Suppressor macrophage (primary cell): ENCODE measurements at regions not wholly inside any gene's neighbourhood (a gene's known extent, or its start where the extent isn't known, plus 50 kb on each side); places are given as distances from the start of the nearest gene placed in this dataset.

Experiments used
- DNase-seq, 4 experiments: peaks; one replicate each; pipeline ENCODE4 v3.0.0-alpha.2; 2020 to 2022

- DNase-seq = peak in 2 of 4 experiments; percentile 14 to 20
These were observed 182.2 kb upstream of the SFSWAP start for GRCh38 chr12:131528667-131529066.

GRCh38 chr12:131529196-131530040, 181.5 kb upstream of the SFSWAP start:
- no peak for DNase-seq

DNA sequence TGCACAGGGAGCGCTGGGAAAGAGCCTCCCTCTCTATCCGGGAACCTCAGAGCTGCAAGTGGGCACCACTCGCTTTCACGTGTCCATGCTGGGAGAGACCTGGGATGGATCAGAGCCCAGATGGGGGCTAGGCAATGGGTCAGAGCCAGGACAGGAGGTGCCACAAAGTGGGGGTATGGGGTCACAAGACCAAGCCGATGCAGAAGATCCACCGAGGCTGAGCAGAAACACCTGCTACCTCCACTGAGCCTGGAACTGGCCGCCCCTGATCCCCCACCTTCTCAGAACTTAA, 180.9 kb upstream of the SFSWAP start:
- DNase-seq = no peak

GRCh38 chr12:131530422-131530821, 180.5 kb upstream of the SFSWAP start:
- no peak for DNase-seq

DNA sequence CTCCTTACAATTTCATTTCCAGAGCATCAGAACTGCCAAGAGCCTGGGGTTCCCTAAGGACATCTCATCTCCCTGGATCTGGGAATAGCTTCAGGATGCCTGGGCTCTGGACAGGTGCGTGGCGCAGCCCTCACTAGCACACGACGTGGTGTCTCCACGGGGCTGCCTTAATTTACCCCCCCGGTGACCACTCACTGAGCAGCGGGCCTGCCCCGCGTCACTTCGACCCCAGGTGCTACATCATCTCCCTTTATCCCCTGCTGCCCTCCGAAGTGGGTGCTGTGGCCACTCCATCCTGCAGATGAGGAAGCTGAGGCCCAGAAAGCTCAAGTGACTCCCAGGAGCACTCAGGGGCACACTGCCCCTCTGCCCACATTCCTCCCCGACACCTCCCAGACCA, 177.8 kb upstream of the SFSWAP start:
- no peak for DNase-seq

GRCh38 chr12:131535779-131536178, 175.1 kb upstream of the SFSWAP start:
- no peak for DNase-seq

- no peak for DNase-seq
These were observed 174.6 kb upstream of the SFSWAP start for GRCh38 chr12:131536337-131536736.

GRCh38 chr12:131536766-131537165, 174.1 kb upstream of the SFSWAP start:
- DNase-seq = no peak

- DNase-seq = no peak
These were observed 173.5 kb upstream of the SFSWAP start for GRCh38 chr12:131537267-131537958.

GRCh38 chr12:131539381-131539780, 171.5 kb upstream of the SFSWAP start:
- DNase-seq = no peak

GRCh38 chr12:131540138-131540623, 170.7 kb upstream of the SFSWAP start:
- DNase-seq = no peak

GRCh38 chr12:131541512-131541911, 169.4 kb upstream of the SFSWAP start:
- peak in 1 of 4 experiments; percentile 6 for DNase-seq

GRCh38 chr12:131542351-131542750, 168.5 kb upstream of the SFSWAP start:
- no peak for DNase-seq

DNA sequence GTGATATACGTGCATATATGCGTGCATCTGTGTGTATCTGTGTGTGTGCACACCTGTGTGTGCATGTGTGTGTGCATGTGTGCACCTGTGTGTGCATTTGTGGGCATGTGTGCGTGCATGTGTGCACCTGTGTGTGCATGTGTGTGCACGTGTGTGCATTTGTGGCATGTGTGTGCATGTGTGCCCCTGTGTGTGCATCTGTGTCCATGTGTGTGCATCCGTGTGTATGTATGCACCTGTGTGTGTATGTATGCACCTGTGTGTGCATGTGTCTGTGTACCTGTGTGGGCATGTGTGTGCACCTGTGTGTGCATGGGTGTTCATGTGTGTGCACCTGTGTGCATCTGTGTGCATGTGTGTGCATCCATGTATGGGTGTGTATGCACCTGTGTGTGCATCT, 167.8 kb upstream of the SFSWAP start:
- DNase-seq = no peak

DNA sequence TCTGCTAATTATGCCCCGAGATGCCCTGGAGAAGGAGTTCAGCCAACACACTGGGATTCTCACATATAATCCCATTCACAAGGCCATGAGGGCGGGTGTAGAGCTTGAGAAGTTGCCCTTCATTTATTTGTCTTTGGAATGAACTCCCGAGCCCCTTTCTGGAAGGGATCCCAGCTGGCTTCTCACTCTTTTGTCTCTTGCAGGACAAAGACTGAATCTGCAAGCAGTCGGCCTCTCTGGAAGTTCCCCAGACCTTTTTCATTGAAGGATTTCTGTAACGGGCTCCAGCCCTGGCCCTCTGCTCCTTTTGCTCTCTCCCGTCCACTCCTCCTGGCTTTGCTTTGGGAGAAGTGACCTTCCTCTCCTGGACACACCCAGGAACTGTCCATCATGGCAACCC, 163.3 kb upstream of the SFSWAP start:
- DNase-seq = no peak

- DNase-seq = peak in 2 of 4 experiments; percentile 16 to 31
These were observed 160.8 kb upstream of the SFSWAP start for GRCh38 chr12:131550121-131550520.

- no peak for DNase-seq
These were observed 159.0 kb upstream of the SFSWAP start for GRCh38 chr12:131551675-131552491.

GRCh38 chr12:131552492-131552863, 158.4 kb upstream of the SFSWAP start:
- no peak for DNase-seq

DNA sequence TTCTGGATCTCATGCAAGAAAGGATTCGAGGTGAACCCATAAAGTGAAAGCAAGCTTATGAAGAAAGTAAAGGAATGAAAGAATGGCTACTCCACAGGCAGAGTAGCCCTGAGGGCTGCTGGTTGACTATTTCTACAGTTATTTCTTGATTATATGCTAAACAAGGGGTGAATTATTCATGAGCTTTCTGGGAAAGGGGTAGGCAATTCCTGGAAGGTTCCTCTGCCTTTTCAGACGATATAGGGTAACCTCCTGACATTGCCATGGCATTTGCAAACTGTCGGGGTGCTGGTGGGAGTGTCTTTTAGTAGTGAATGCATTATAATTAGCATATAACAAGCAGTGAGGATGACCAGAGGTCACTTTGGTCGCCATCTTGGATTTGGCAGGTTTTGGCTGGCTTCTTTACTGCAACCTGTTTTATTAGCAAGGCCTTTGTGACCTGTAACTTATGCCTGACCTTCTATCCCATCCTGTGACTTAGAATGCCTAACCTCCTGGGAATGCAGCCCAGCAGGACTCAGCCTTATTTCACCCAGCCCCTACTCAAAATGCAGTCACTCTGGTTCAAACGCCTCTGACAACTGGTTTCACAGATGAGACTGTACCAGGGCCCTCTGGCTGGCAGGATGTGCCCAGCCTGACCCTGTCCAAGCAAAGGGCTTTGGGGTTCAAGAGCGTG, 157.7 kb upstream of the SFSWAP start:
- no peak for DNase-seq

GRCh38 chr12:131555197-131555846, 155.6 kb upstream of the SFSWAP start:
- no peak for DNase-seq

DNA sequence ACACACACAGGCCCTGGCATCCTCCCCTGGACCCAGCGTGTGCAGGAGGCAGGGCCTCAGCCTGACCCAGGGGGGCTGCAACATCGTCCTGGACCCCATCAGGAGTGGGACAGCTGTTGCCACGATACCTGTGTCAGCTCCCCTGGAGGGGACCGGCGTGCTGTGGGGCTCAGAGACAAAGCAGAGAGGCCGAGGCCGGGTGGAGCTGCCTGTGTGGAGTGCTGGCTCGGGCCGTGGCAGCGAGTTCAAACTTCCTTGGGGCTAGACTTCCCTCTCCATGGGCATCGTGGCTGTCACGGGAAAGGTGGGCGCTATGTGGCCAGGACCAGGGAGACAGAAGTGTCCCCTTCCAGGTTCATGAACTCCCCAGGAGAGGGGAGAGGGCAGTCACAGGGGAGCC, 155.0 kb upstream of the SFSWAP start:
- no peak for DNase-seq

DNA sequence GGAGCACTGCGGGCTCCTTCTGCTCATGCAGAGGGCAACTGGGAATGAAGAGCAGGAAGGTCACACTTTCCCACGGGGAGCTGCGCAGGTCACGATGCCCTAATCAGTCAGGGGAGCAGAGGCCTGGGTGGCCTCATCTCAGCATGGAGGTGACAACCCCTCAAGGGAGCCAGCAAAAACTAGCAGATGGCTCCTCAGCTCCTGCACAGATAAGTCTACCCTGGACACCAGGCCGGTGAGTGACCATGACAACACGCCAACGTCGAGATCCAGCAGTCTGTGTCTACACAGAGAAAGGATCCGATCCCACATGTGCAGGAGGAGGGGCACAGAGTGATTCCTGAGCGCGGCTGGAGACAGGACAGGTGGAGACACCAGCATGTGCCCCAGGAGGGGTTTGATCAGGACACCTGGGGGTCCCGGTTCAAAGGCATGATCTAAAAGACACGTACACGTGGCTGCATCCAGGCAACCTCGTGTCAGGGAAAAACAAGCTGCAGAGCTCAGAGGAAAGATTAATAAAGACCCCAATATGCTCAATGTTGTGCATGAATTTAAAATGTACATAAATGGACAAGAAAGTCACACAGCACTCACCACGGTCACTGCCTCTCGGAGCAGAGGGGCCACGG, 153.7 kb upstream of the SFSWAP start:
- no peak for DNase-seq
